Left lung (tissue), 4 donors: ENCODE measurements at regions not wholly inside any gene's neighbourhood (a gene's known extent, or its start where the extent isn't known, plus 50 kb on each side); places are given as distances from the start of the nearest gene placed in this dataset.

Experiments used
- ATAC-seq: fragments of 200-7000 bp; cut with Tn5 transposase; one replicate; pipeline ENCODE4 v1.9.1; 2020; ENCODE audit warnings: moderate library complexity
- DNase-seq, 4 donors: peaks; one replicate each; pipeline ENCODE4 v3.0.0-alpha.2; 2013 to 2020
- H3K27ac ChIP-seq, 2 donors: fragments of 200-600 bp; sonication (generic) in 1 of 2; one replicate each; pipeline versions ENCODE4 v1.5.0 to v1.8.0; 2020 to 2021
- H3K27me3 ChIP-seq, 2 donors: fragments of 200-600 bp; sonication (generic) in 1 of 2; one replicate each; pipeline versions ENCODE4 v1.5.0 to v1.8.0; 2020 to 2021
- H3K36me3 ChIP-seq, 2 donors: fragments of 200-600 bp; sonication (generic) in 1 of 2; one replicate each; pipeline versions ENCODE4 v1.5.0 to v1.8.0; 2020 to 2021
- H3K4me1 ChIP-seq, 2 donors: fragments of 200-600 bp; one replicate each; pipeline ENCODE4 v1.8.0; 2021
- H3K4me3 ChIP-seq, 2 donors: fragments of 200-600 bp; sonication (generic) in 1 of 2; one replicate each; pipeline versions ENCODE4 v1.5.0 to v1.8.0; 2020 to 2021; ENCODE audit warnings: mild to moderate bottlenecking in 1 of 2
- H3K9me3 ChIP-seq, 2 donors: fragments of 200-600 bp; sonication (generic) in 1 of 2; one replicate each; pipeline versions ENCODE4 v1.5.0 to v1.8.0; 2020 to 2021
- CTCF ChIP-seq, 2 donors: fragments of 200-600 bp; sonication (generic) in 1 of 2; IDR thresholded peaks; one replicate each; pipeline versions ENCODE4 v1.5.0 to v1.8.0; 2021; ENCODE audit warnings: antibody characterized with exemption in 2 of 2
- intact Hi-C, 2 donors: fragments of 100-400 bp; cut with DNase I; formaldehyde crosslinking; loops; one replicate each; pipeline versions ENCODE4 v1.11.2 to v1.14.2; 2022
- donor health status: DM: no; HTN: yes; CAD: no.
- donor health status: DM: no; HTN: no; CAD: no.

DNA sequence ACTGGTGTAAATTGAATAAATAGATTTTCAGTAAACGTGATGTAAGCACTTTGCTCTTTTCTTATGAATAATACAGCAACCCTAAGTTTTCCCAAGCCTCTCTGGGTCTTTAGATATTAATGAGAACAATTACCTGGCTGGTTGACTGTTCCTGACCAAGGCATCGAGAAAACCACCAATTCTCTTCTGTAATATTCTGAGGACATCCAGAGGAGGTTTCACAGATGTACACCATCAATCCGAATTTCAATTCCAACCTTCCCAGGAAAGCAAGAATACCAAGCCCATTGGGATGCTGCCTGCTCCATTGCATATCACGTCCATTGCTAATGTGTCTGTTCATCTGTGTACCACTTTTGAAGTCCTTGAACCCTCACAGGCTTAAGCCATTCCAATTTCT lies 571.8 kb downstream of the NUP35 start:
- intact Hi-C loops, result no loop called here
- Histone ChIP-seq H3K4me3 (no peak overlapping the region), H3K36me3 (no peaks in the 10 kb centered on the region), H3K4me1 (no peaks in the 10 kb centered on the region), H3K27ac (no peak overlapping the region), H3K9me3 (peaks cover 0 to 12% of the 10 kb centered on the region in 2 donors), H3K27me3 (no peaks in the 10 kb centered on the region)
- DNase-seq (no peak), ATAC-seq (no peak)
- TF ChIP-seq CTCF (IDR thresholded peaks at IDR 0.05), result no peak

- Histone ChIP-seq H3K36me3 (no peaks in the 10 kb centered on the region), H3K9me3 (peaks cover 0 to 14% of the 10 kb centered on the region in 2 donors), H3K27me3 (no peaks in the 10 kb centered on the region), H3K4me1 (no peaks in the 10 kb centered on the region), H3K4me3 (no peak overlapping the region), H3K27ac (no peak overlapping the region)
- ATAC-seq (no peak), DNase-seq (no peak)
- no peak for TF ChIP-seq CTCF (IDR thresholded peaks at IDR 0.05)
- intact Hi-C loops, result no loop called here
These were observed 585.6 kb downstream of the NUP35 start for GRCh38 chr2:183709829-183710228.

- intact Hi-C loops, result no loop called here
- H3K4me3 ChIP-seq, result no peak overlapping the region
- no peak for TF ChIP-seq CTCF (IDR thresholded peaks at IDR 0.05)
- DNase-seq, result no peak
- H3K27ac ChIP-seq, result no peak overlapping the region
- no peaks in the 10 kb centered on the region for H3K36me3 ChIP-seq
- ATAC-seq, result no peak
- no peaks in the 10 kb centered on the region for H3K4me1 ChIP-seq
- H3K27me3 ChIP-seq, result no peaks in the 10 kb centered on the region
- H3K9me3 ChIP-seq, result no peaks in the 10 kb centered on the region
These were observed 594.0 kb downstream of the NUP35 start for GRCh38 chr2:183718246-183718645.

DNA sequence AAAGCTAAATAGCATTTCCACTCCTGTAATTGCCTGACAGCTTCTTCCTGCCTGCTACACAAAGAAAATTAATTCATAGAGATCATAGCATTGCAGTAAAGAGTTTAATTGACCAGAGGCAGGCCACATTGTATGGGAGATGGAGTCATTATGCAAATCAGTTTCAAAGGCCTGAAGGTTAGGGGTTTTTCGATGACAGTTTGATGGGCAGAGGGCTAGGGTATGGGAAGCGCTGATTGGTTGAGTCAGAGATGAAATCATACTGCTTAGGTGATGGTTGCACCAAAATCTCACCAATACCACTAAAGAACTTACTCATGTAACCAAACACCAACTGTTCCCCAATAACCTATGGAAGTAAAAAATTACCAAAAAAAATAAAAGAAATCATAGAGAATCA lies 599.0 kb downstream of the NUP35 start:
- no peak for TF ChIP-seq CTCF (IDR thresholded peaks at IDR 0.05)
- Histone ChIP-seq H3K4me3 (no peak overlapping the region), H3K27me3 (no peaks in the 10 kb centered on the region), H3K9me3 (no peaks in the 10 kb centered on the region), H3K4me1 (no peaks in the 10 kb centered on the region), H3K36me3 (no peaks in the 10 kb centered on the region), H3K27ac (no peak overlapping the region)
- DNase-seq, result no peak
- ATAC-seq, result no peak
- intact Hi-C loops, result no loop called here

DNA sequence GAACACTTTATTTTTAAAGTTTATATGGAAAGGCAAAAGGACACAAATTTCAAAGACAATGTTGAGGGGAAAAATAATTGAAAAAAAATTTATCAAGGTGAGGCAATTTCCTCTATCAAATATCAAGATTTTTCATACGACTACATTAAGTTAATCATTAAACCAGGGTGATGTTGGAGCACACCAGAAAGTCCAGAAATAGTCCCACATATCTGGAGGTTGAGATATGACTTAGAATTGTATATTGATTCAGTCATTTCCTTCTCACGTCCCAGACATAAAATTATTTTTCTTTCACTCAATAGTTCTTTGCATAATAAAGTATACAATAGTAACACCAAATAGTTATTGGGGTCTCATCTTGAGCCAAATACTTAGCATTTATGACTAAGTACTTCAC lies 605.1 kb downstream of the NUP35 start:
- ATAC-seq, result no peak
- no peaks in the 10 kb centered on the region for H3K27me3 ChIP-seq
- DNase-seq, result no peak
- no peak for TF ChIP-seq CTCF (IDR thresholded peaks at IDR 0.05)
- no peak overlapping the region for H3K27ac ChIP-seq
- no peaks in the 10 kb centered on the region for H3K4me1 ChIP-seq
- no peaks in the 10 kb centered on the region for H3K9me3 ChIP-seq
- no peaks in the 10 kb centered on the region for H3K36me3 ChIP-seq
- no peak overlapping the region for H3K4me3 ChIP-seq
- intact Hi-C loops, result no loop called here
